HG02973 (cell line): ENCODE measurements at regions not wholly inside any gene's neighbourhood (a gene's known extent, or its start where the extent isn't known, plus 50 kb on each side); places are given as distances from the start of the nearest gene placed in this dataset.
"Not testable (repeated sequence)": the region's sequence is repeated elsewhere in the genome, so short reads cannot be mapped to it uniquely, and the experiment has no call there.

Experiments
- ATAC-seq: cut with Tn5 transposase; IDR thresholded peaks from one replicate; pipeline ENCODE4 v1.9.1; 2021; ENCODE audit warnings: moderate library complexity; ENCODE audit not compliant: unreplicated experiment

DNA sequence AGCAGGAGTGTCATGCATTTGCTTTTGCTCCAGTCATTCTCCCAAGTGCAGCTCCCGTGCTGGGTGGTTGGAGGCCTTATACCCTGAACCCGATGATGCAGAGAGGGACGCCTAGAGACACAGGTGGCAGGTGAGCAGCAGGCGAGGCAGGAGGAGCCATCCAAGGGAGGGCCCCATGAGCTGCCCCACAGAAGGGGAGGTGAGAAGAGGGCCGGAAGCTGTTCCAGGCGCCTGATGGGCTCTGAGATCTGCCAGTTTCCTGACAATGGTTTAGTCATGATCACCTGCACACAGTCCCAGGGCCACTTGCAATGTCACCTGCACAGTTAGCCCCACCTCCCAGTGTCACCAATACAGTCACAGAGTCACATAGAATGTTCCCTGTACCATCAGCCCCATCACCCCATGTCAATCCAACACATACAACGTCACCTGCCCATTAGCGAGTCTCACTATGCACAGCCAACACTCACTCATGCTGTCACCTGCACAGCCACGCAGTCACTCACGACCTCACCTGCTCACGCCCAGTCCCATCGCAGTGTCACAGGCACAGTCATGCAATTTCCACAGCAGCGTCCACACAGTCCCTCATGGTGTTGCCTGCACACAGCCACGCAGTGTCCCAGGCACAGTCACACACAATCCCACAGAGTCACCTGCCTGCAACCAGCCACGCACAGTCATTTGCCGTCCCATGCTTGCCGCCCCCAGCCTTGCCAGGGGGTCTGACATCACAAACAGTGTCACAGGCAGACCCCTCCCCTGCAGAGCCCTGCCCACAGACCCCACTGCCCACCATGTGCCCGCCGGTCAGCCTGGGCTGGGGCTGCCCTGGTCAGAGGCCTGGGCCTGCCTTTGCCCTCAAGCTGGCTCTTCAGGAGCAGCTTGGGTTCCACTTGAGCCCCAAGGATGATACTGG, 113.4 kb downstream of the LHX2 start:
- no peak for ATAC-seq

DNA sequence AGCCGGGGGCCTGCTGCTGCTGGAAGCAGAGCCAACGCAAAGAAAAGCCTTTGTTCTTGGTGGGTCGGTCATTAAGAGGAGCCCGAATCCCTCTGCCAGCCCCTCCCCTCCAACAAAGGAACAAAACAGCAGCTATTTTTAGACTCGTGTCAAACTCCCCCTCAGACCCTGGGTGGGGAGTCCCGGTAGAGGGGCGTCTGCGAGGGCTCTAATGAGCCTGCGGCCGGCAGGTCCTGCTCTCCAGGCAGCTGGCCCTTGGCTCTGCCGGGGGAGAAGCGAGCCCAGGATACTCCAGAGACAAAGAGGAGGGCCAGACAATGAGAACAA, 114.0 kb downstream of the LHX2 start:
- ATAC-seq, result no peak

GRCh38 chr9:124126648-124127646, 115.4 kb downstream of the LHX2 start:
- no peak for ATAC-seq

GRCh38 chr9:124128568-124129166, 117.1 kb downstream of the LHX2 start:
- no peak for ATAC-seq

GRCh38 chr9:124130277-124131075, 118.9 kb downstream of the LHX2 start:
- no peak for ATAC-seq

GRCh38 chr9:124131518-124131917, 120.0 kb downstream of the LHX2 start:
- ATAC-seq, result not testable (repeated sequence)

- no peak for ATAC-seq
These were observed 121.1 kb downstream of the LHX2 start for GRCh38 chr9:124132671-124133147.

DNA sequence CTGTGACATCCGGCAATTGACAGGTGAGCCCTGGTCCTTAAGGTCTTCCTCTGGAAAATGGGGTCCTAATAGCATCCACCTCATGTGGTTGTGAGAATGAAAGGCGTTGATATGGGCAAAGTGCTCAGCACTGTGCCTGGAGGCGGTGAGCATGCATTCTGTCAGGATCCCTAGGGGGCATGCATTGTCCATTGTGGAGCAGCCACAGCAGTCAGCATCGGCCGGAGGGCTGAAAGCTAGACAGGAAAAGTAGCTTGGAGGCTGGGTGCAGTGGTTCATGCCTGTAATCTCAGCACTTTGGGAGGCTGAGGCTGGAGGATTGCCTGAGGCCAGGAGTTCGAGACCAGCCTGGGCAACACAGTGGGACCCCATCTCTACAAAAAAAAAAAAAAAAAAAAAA, 122.2 kb downstream of the LHX2 start:
- ATAC-seq, result no peak

GRCh38 chr9:124134526-124134925, 123.0 kb downstream of the LHX2 start:
- no peak for ATAC-seq

DNA sequence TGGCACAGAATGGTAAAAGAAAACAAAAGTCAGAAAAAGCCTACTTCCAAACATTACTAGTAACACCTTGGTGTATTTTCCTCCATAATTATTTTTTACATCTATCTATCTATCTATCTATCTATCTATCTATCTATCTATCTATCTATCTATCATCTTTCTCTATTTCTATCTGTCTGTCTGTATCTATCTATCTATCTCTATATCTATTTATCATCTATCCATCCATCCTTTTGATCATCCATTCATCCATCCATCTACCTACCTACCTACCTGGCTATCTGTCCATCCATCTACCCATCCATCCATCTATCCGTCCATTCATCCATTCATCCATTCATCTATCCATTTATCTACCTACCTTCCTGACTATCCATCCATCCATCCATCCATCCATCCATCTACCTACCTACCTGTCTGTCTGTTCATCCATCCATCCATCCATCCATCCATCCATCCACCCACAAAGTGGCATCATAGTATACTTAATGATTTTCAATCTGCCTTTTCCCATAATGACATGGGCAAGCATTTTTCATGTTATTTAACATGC, 121.9 kb upstream of the NEK6 start:
- ATAC-seq, result no peak

- ATAC-seq, result peak; percentile 68
These were observed 120.5 kb upstream of the NEK6 start for GRCh38 chr9:124137009-124137943.

DNA sequence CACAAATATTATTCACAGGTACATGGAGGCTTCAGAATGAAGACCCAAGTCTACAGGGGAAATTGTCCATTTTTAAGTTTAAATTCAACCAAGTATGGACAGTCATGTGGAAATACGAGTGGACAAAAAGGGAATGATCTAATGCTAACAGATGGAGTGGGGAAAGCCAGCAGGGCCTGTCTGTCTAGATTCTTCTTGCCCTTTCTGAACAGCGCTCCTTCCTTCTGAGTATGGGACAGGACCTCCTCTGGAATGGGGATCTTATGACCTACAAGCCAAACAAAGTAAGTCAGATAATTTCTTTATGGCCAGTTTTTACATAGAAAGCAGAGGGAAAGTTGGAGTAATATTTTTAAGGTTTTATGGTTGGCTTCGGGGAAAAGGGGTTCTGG, 119.8 kb upstream of the NEK6 start:
- no peak for ATAC-seq

- no peak for ATAC-seq
These were observed 118.7 kb upstream of the NEK6 start for GRCh38 chr9:124139001-124139400.

- ATAC-seq, result no peak
These were observed 116.7 kb upstream of the NEK6 start for GRCh38 chr9:124140941-124141568.

DNA sequence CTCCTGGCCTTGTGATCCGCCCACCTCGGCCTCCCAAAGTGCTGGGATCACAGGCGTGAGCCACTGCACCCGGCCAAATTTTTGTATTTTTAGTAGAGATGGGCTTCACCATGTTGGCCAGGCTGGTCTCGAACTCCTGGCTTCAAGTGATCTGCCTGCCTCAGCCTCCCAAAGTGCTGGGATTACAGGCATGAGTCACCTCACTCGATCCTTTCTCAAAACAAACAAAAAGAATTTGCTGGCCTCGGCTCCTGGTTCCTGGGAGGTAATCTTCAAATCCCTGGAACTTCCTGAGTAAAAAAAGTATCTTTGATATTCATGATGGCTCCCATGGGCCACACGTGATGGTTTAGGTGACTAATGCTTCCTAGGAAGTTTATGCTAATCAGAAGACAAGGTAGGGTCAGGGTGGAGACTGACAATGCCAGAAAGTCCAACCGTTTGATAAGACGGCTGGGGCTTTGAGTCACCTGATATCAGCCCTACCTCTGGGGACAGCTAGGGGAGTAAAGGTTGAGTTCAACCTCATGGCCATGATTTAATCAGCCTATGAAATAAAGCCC, 113.1 kb upstream of the NEK6 start:
- ATAC-seq, result not testable (repeated sequence)

DNA sequence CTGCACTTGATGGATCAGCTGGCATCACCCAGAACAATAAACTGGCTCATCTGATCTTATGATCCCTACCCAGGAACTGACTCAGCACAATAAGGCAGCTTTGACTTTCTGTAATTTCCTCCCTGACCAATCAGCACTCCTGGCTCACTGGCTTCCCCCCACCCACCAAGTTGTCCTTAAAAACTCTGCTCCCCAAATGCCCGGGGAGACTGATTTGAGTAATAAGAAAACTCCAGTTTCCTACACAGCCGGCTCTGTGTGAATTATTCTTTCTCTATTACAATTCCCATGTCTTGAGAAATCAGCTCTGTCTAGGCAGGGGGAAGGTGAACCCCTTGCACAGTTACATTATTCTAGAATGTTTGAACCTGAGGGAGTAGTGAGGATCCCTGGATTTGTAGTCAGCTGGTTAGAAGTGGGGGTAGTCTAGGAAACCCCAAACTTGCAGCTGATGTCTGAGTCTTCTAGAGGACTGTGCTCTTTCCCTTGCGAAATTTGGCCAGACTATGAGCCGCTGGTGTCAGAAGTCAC, 111.7 kb upstream of the NEK6 start:
- no peak for ATAC-seq

GRCh38 chr9:124149992-124150391, 107.8 kb upstream of the NEK6 start:
- ATAC-seq, result no peak

DNA sequence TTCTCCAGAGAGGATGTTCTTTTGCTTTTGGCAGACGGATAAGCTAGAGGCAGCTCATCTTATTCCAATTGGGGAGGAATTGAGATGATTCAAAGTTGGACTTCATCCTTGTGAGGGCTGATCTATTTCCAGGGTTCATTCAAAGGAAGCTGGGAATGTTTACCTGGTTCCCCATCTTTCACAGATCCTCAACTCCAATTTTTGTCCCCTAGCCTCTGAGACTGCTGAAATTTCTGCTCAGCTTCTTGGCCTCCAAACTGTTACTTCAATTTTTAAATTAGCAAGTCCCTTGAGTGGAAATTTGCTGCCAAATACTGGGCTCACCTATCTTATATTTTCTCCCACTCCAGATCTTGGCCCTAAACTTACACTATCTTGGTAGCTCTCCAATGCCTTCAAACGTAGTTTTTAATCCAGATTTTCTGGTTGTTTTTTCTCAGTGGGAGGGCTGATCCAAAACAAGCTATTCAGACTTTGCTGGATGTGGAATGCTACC, 93.9 kb upstream of the NEK6 start:
- ATAC-seq, result no peak
